Subcutaneous abdominal adipose tissue (tissue), 5 donors: ENCODE measurements at regions not wholly inside any gene's neighbourhood (a gene's known extent, or its start where the extent isn't known, plus 50 kb on each side); places are given as distances from the start of the nearest gene placed in this dataset.

ENCODE experiments used
- H3K27ac ChIP-seq: one replicate; pipeline ENCODE4 v1.7.0; 2013; ENCODE audit warnings: low read depth, mild to moderate bottlenecking, inconsistent platforms, low read length, moderate library complexity
- H3K27me3 ChIP-seq, 5 donors: one replicate each; pipeline ENCODE4 v1.7.0; 2013; ENCODE audit warnings: low read length in 5 of 5, inconsistent platforms in 1 of 5; ENCODE audit not compliant: control insufficient read depth in 5 of 5, insufficient read depth in 4 of 5
- H3K36me3 ChIP-seq, 5 donors: one replicate each; pipeline ENCODE4 v1.7.0; 2013; ENCODE audit warnings: low read length in 5 of 5; ENCODE audit not compliant: control insufficient read depth in 5 of 5, insufficient read depth in 5 of 5
- H3K4me1 ChIP-seq, 5 donors: one replicate each; pipeline ENCODE4 v1.7.0; 2013; ENCODE audit warnings: low read length in 5 of 5, mild to moderate bottlenecking in 3 of 5, moderate library complexity in 1 of 5; ENCODE audit not compliant: control insufficient read depth in 5 of 5, insufficient read depth in 5 of 5
- H3K4me3 ChIP-seq, 5 donors: one replicate each; pipeline ENCODE4 v1.7.0; 2013; ENCODE audit warnings: low read length in 5 of 5, low read depth in 1 of 5
- H3K9ac ChIP-seq, 5 donors: one replicate each; pipeline ENCODE4 v1.7.0; 2013; ENCODE audit warnings: low read length in 5 of 5, mild to moderate bottlenecking in 4 of 5, moderate library complexity in 3 of 5
- H3K9me3 ChIP-seq, 5 donors: one replicate each; pipeline ENCODE4 v1.7.0; 2013; ENCODE audit warnings: low read length in 5 of 5; ENCODE audit not compliant: control insufficient read depth in 5 of 5
- donor health status: healthy.
- donor health status: healthy.
- donor health status: healthy.
- donor health status: healthy.
- donor health status: healthy.

DNA sequence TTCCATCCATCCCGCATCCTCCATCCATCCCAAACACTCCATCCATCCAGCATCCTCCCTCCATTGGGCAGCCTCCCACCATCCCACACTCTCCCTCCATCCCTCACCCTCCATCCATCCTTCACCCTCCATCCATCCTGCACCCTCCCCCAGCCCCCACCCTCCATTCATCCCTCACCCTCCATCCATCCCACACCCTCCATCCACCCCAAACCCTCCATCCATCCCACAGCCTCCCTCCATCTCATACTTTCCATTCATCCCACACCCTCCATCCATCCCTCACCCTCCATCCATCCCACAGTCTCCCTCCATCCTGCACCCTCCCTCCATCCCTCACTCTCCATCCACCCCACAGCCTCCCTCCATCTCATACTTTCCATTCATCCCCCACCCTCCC lies 60.4 kb downstream of the FOXI2 start:
- H3K9me3 ChIP-seq, result peaks cover 0 to 6% (median 4%) of the 10 kb centered on the region in 5 donors
- H3K27ac ChIP-seq, result no peak overlapping the region
- H3K9ac ChIP-seq, result no peak overlapping the region
- H3K27me3 ChIP-seq, result peaks cover 0 to 7% (median 2%) of the 10 kb centered on the region in 5 donors
- peaks cover 0 to 16% (median 0%) of the 10 kb centered on the region in 5 donors for H3K4me1 ChIP-seq
- no peak overlapping the region for H3K4me3 ChIP-seq
- H3K36me3 ChIP-seq, result no peaks in the 10 kb centered on the region

DNA sequence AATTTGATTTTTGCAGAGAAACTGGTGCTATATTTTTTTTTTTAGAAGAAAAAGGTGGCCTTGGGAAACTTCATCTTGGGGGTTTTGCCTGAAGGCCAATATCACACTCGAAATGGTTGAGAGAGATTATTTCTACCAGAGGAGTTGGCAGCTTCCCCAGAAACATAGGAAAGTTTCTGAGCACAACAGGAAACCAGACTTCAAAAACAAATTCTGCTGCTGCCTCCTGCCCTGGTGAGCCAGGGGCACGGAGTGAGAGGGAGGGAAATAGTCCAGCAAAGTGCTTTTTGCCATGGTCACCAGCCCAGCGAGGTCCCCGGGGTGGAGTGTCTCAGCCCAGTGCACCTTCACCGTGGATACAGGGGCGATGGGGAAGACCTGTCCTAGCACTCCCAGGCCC lies 61.1 kb downstream of the FOXI2 start:
- Histone ChIP-seq H3K9ac (no peak overlapping the region), H3K27me3 (peaks cover 0 to 7% (median 2%) of the 10 kb centered on the region in 5 donors), H3K27ac (no peak overlapping the region), H3K9me3 (peaks cover 0 to 6% (median 4%) of the 10 kb centered on the region in 5 donors), H3K36me3 (no peaks in the 10 kb centered on the region), H3K4me1 (peaks cover 0 to 24% (median 5%) of the 10 kb centered on the region in 5 donors), H3K4me3 (peak overlapping the region in 2 of 5 donors; percentile 13)

DNA sequence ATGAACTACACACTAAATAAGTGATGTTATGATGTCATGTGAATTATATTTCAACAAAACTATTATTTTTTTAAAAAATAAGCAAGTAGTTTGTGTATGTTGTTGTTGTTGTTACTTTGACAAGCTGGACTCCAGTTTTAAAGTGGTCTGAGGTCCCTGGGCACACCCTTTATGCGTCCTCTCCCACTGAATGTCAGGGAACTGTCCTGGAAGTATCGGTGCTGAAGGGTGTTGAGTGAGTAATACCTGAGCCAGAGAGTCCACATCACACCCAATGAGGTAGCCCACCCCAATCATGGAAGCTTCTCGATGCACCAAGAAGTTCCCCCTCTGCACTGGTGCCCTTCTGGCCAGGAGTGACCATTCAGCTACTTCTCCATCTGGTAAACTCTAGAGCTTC lies 64.3 kb downstream of the FOXI2 start:
- Histone ChIP-seq H3K27ac (no peak overlapping the region), H3K4me1 (peaks cover 0 to 25% (median 5%) of the 10 kb centered on the region in 5 donors), H3K27me3 (peaks cover 0 to 7% (median 3%) of the 10 kb centered on the region in 5 donors), H3K9ac (no peak overlapping the region), H3K36me3 (no peaks in the 10 kb centered on the region), H3K9me3 (peaks cover 0 to 4% (median 0%) of the 10 kb centered on the region in 5 donors), H3K4me3 (no peak overlapping the region)

DNA sequence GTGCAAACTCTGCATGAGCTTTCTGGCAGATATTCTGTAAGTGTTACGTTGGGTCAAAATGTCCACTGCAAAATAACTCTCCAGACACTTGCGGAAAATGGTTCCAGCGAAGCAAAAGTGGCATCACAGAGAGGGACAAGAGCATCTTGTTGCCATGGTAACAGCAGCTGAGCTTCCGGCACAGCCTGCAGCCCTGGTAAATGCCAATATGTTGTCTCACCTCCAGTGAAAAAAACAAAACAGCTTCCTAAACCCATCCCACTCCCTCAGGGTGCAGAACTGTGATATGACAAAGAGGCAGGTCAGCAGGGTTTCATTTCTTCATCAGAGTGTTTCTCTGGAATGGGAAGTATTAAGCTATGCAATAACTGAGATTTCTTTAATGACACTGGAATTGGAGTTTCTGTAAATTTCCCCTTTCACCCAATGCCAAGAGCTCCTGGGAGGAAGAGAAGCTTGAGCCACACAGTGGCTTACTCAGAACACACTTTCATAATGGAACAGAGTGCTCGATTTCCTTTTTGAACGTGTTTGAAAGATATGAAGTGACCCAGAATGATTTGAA lies 65.6 kb downstream of the FOXI2 start:
- Histone ChIP-seq H3K9ac (no peak overlapping the region), H3K4me3 (no peak overlapping the region), H3K4me1 (peaks cover 0 to 25% (median 5%) of the 10 kb centered on the region in 5 donors), H3K27me3 (peaks cover 0 to 11% (median 0%) of the 10 kb centered on the region in 5 donors), H3K36me3 (no peaks in the 10 kb centered on the region), H3K9me3 (no peaks in the 10 kb centered on the region), H3K27ac (no peak overlapping the region)

DNA sequence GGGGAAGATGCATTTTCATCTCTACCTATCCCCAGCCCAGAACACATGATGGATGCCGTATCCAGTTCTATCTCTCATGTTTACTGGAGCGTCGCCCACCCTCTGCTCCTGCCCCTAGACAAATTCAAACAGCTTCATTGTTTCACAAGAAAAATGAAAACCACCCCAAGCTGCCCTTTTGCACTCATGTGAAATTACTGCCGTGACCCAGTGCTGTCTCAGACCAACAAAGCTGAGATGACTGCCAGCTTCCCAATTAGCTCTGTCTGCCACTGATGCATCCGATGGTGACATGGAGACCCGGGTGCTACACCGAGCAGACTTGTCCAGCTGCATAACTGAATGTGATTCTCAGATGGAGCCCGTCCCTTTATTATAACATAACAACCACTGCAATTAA lies 67.7 kb downstream of the FOXI2 start:
- Histone ChIP-seq H3K27ac (no peak overlapping the region), H3K9me3 (peaks cover 0 to 3% (median 0%) of the 10 kb centered on the region in 5 donors), H3K36me3 (no peaks in the 10 kb centered on the region), H3K27me3 (peaks cover 0 to 11% (median 0%) of the 10 kb centered on the region in 5 donors), H3K4me3 (no peak overlapping the region), H3K9ac (no peak overlapping the region), H3K4me1 (peaks cover 0 to 12% (median 2%) of the 10 kb centered on the region in 5 donors)

DNA sequence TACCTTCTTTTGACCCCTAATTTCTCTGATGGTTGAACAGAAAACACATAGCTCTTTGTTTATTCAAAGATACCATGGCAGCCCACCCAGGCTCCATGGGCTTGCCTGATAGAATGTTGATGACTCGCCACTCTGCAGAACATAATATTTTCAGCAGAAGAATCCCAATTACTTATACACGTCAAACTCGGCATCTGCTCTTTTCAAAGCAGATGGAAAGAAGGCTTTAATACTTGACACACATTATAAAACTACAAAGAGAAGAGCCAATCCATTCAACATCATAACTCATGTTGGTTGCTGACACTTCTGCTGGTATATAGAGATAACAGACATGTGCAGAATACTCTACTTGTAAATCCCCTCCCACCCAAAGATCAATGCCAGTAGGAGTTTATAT lies 69.0 kb downstream of the FOXI2 start:
- H3K9me3 ChIP-seq, result peaks cover 0 to 3% (median 0%) of the 10 kb centered on the region in 5 donors
- peaks cover 0 to 12% (median 2%) of the 10 kb centered on the region in 5 donors for H3K4me1 ChIP-seq
- no peak overlapping the region for H3K9ac ChIP-seq
- H3K27ac ChIP-seq, result no peak overlapping the region
- peaks cover 0 to 11% (median 0%) of the 10 kb centered on the region in 5 donors for H3K27me3 ChIP-seq
- H3K36me3 ChIP-seq, result no peaks in the 10 kb centered on the region
- no peak overlapping the region for H3K4me3 ChIP-seq

DNA sequence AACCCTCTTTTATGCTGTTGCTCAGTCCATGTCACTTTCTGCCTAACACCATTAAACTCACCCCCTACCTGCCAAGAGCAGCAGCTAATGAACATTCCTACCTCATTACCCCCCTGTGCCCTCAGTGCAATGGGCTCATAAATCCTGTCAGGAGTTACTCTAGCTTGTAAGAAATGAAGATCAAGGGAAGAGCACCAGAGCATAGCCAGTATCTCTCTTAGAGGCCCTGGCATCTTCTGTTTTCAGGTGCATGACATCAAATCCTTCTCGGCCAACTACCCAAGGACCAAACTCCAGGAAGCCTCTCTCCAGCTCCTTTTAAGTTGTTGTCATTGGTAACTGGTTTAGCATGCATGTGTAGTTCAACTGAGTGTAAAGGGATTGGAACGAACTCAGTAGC lies 75.1 kb downstream of the FOXI2 start:
- H3K4me3 ChIP-seq, result no peak overlapping the region
- H3K4me1 ChIP-seq, result no peaks in the 10 kb centered on the region

DNA sequence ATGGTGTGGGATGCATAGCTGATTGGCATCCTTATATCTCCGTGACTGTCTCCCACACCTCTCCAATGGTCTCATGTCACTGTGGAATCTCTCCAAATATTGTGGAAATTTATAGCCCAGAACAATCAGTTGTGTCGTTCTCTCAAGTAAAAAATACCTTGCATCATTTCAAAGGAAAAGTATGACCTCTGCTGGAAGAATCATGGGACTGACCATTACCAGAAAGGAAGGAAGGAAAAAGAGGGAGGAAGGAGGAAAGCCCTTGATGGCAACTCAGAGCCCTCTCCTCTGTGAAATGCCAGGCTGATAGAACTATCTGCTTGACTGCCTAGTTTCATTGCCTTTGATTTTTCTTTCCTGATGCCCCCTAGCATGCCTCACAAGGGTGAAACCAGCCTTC lies 76.3 kb downstream of the FOXI2 start:
- no peak overlapping the region for H3K9ac ChIP-seq
- no peaks in the 10 kb centered on the region for H3K36me3 ChIP-seq
- no peaks in the 10 kb centered on the region for H3K4me1 ChIP-seq
- H3K9me3 ChIP-seq, result peaks cover 0 to 3% (median 0%) of the 10 kb centered on the region in 5 donors
- H3K27ac ChIP-seq, result no peak overlapping the region
- no peak overlapping the region for H3K4me3 ChIP-seq
- peaks cover 0 to 2% (median 0%) of the 10 kb centered on the region in 5 donors for H3K27me3 ChIP-seq

More for the DNA sequence above, 75.1 kb downstream of the FOXI2 start:
- H3K9me3 ChIP-seq, result peaks cover 0 to 3% (median 0%) of the 10 kb centered on the region in 5 donors
- H3K36me3 ChIP-seq, result no peaks in the 10 kb centered on the region
- peaks cover 0 to 2% (median 0%) of the 10 kb centered on the region in 5 donors for H3K27me3 ChIP-seq
- no peak overlapping the region for H3K27ac ChIP-seq
- no peak overlapping the region for H3K9ac ChIP-seq

DNA sequence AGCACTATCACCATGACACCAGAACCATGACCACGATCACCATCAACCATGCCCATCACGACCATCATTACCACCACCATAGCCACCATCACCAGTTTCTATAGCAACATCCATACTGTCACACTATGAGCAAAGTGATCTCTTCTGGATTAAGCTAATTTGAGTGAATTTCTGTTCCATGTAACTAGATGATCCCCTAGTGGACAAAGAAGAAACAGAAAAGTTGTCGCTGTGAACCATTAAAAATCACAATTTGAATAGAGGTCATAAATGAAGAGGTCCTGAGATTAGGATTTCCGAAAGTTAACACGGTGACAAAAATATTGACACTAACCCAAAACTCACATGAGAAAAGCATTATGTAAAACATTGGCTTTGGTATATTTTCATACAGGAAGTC lies 77.6 kb downstream of the CLRN3 start:
- Histone ChIP-seq H3K4me3 (no peak overlapping the region), H3K36me3 (no peaks in the 10 kb centered on the region), H3K4me1 (no peaks in the 10 kb centered on the region), H3K9me3 (no peaks in the 10 kb centered on the region), H3K27me3 (no peaks in the 10 kb centered on the region), H3K9ac (no peak overlapping the region), H3K27ac (no peak overlapping the region)

DNA sequence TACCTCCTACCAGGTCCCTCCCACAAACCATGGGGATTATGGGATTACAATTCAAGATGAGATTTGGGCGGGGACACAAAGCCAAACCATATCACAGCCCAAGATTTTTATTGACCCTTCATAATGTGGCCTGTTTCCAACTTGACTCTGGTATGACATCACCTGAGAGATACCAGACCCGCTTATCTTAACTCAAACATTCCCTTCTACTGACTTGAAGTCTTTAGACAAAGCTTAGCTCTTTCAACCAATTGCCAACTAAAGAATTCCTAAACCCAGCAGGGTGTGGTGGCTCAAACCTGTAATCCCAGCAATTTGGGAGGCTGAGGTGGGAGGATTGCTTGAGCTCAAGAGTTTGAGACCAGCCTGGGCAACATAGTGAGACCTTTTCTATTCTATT lies 67.9 kb downstream of the CLRN3 start:
- Histone ChIP-seq H3K4me1 (peaks cover 0 to 3% (median 0%) of the 10 kb centered on the region in 5 donors), H3K27ac (no peak overlapping the region), H3K4me3 (no peak overlapping the region), H3K36me3 (no peaks in the 10 kb centered on the region), H3K9ac (no peak overlapping the region), H3K27me3 (peaks cover 0 to 2% (median 0%) of the 10 kb centered on the region in 5 donors), H3K9me3 (peaks cover 3 to 15% (median 12%) of the 10 kb centered on the region in 5 donors)
